Lower leg skin (tissue), 3 donors: ENCODE measurements at regions not wholly inside any gene's neighbourhood (a gene's known extent, or its start where the extent isn't known, plus 50 kb on each side); places are given as distances from the start of the nearest gene placed in this dataset.

ENCODE experiments used
- CTCF ChIP-seq, 3 donors: fragments of 450-650 bp; IDR thresholded peaks; one replicate each; pipeline ENCODE4 v1.5.1; 2016; ENCODE audit warnings: antibody characterized with exemption in 3 of 3, mild to moderate bottlenecking in 3 of 3, moderate library complexity in 2 of 3
- POLR2A ChIP-seq, 2 donors: fragments of 450-650 bp; IDR thresholded peaks; one replicate each; pipeline ENCODE4 v1.6.1; 2016 to 2017; ENCODE audit warnings: antibody characterized with exemption in 2 of 2, mild to moderate bottlenecking in 1 of 2, moderate library complexity in 1 of 2

DNA sequence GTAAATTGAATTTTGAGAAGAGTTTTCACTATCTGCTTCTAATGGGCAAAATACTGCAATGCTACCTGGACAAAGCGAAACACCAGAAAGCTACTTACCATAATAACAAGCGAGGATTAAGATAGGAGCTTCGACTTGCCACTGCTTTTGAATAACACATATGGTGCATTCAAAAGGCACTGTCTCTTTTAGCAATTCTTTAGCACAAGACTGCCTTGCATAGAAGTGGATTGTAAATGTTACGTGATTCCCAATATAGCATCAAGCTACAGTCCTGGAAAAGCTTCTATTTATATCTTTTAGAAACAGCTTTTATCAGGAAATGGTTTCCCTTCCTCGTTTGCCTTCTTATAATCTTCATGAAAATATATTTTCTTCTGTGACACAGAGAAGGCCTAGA is 258.7 kb upstream of the PDE3A start:
- TF ChIP-seq CTCF (IDR thresholded peaks at IDR 0.05) (no peak), POLR2A (IDR thresholded peaks at IDR 0.05) (no peak)
